Glomerular visceral epithelial cell (primary cell): ENCODE measurements at regions not wholly inside any gene's neighbourhood (a gene's known extent, or its start where the extent isn't known, plus 50 kb on each side); places are given as distances from the start of the nearest gene placed in this dataset.
"Not testable (repeated sequence)": the region's sequence is repeated elsewhere in the genome, so short reads cannot be mapped to it uniquely, and the experiment has no call there.

Experiments used
- DNase-seq: peaks from one replicate; pipeline ENCODE4 v3.0.0-alpha.2; 2016; ENCODE audit errors: extremely low spot score

GRCh38 chr12:114022081-114022480 lies 56.0 kb upstream of the RBM19 start:
- not testable (repeated sequence) for DNase-seq

GRCh38 chr12:114018669-114019068 lies 52.5 kb upstream of the RBM19 start:
- DNase-seq: no peak
